ENCODE measurements at regions not wholly inside any gene's neighbourhood (a gene's known extent, or its start where the extent isn't known, plus 50 kb on each side); places are given as distances from the start of the nearest gene placed in this dataset.

GRCh38 chrX:4964112-4964511, 1250.7 kb upstream of the PRKX start:
- no peak for TF ChIP-seq POLR2AphosphoS5 (IDR thresholded peaks at IDR 0.05; ENCODE audit: low read depth, low read length)
- TF ChIP-seq FOXP2 (optimal IDR thresholded peaks at IDR 0.05; ENCODE audit: borderline replicate concordance, extremely low read depth, extremely low read length, insufficient read depth), result no peak
- TF ChIP-seq TAF1 (IDR thresholded peaks at IDR 0.05; ENCODE audit: borderline replicate concordance, insufficient read depth, low read length), result no peak
- TF ChIP-seq, protein P1, sequence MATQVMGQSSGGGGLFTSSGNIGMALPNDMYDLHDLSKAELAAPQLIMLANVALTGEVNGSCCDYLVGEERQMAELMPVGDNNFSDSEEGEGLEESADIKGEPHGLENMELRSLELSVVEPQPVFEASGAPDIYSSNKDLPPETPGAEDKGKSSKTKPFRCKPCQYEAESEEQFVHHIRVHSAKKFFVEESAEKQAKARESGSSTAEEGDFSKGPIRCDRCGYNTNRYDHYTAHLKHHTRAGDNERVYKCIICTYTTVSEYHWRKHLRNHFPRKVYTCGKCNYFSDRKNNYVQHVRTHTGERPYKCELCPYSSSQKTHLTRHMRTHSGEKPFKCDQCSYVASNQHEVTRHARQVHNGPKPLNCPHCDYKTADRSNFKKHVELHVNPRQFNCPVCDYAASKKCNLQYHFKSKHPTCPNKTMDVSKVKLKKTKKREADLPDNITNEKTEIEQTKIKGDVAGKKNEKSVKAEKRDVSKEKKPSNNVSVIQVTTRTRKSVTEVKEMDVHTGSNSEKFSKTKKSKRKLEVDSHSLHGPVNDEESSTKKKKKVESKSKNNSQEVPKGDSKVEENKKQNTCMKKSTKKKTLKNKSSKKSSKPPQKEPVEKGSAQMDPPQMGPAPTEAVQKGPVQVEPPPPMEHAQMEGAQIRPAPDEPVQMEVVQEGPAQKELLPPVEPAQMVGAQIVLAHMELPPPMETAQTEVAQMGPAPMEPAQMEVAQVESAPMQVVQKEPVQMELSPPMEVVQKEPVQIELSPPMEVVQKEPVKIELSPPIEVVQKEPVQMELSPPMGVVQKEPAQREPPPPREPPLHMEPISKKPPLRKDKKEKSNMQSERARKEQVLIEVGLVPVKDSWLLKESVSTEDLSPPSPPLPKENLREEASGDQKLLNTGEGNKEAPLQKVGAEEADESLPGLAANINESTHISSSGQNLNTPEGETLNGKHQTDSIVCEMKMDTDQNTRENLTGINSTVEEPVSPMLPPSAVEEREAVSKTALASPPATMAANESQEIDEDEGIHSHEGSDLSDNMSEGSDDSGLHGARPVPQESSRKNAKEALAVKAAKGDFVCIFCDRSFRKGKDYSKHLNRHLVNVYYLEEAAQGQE (IDR thresholded peaks at IDR 0.05; ENCODE audit: insufficient read depth in 1 of 2, low read depth in 2 of 2, low read length in 2 of 2), result no peak
- TF ChIP-seq SIN3A (IDR thresholded peaks at IDR 0.05; ENCODE audit: borderline replicate concordance, insufficient read depth, low read length), result no peak

- TF ChIP-seq, protein P1 (IDR thresholded peaks at IDR 0.05; ENCODE audit: insufficient read depth in 1 of 2, low read depth in 2 of 2, low read length in 2 of 2), result no peak
- TF ChIP-seq FOXP2 (optimal IDR thresholded peaks at IDR 0.05; ENCODE audit: borderline replicate concordance, extremely low read depth, extremely low read length, insufficient read depth) (no peak), POLR2AphosphoS5 (IDR thresholded peaks at IDR 0.05; ENCODE audit: low read depth, low read length) (no peak), TAF1 (IDR thresholded peaks at IDR 0.05; ENCODE audit: borderline replicate concordance, insufficient read depth, low read length) (no peak), SIN3A (IDR thresholded peaks at IDR 0.05; ENCODE audit: borderline replicate concordance, insufficient read depth, low read length) (no peak)
Measured at GRCh38 chrX:4963432-4963831, 1250.0 kb upstream of the PRKX start.

GRCh38 chrX:4944767-4945166, 1231.3 kb upstream of the PRKX start:
- TF ChIP-seq FOXP2 (optimal IDR thresholded peaks at IDR 0.05; ENCODE audit: borderline replicate concordance, extremely low read depth, extremely low read length, insufficient read depth) (no peak), TAF1 (IDR thresholded peaks at IDR 0.05; ENCODE audit: borderline replicate concordance, insufficient read depth, low read length) (no peak), POLR2AphosphoS5 (IDR thresholded peaks at IDR 0.05; ENCODE audit: low read depth, low read length) (no peak), SIN3A (IDR thresholded peaks at IDR 0.05; ENCODE audit: borderline replicate concordance, insufficient read depth, low read length) (no peak)
- TF ChIP-seq, protein P1 (IDR thresholded peaks at IDR 0.05; ENCODE audit: insufficient read depth in 1 of 2, low read depth in 2 of 2, low read length in 2 of 2), result no peak

DNA sequence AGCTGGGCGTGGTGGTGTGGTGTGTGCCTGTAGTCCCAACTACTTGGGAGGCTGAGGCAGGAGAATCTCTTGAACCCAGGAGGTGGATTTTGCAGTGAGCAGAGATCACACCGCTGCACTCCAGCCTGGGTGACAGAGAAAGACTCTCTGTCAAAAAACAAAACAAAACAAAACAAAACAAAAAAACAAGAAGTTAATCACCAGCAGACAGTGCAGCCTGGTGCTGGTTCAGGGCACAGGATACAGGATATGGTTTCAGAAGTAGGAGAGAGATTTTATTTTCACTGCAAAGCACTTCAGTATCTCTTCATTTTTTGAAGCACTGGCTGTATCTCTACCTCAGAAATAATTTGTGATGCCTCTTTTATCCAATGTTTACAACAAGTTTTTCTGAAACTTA, 1222.9 kb upstream of the PRKX start:
- TF ChIP-seq SIN3A (IDR thresholded peaks at IDR 0.05; ENCODE audit: borderline replicate concordance, insufficient read depth, low read length), result no peak
- TF ChIP-seq POLR2AphosphoS5 (IDR thresholded peaks at IDR 0.05; ENCODE audit: low read depth, low read length), result no peak
- TF ChIP-seq, protein P1 (IDR thresholded peaks at IDR 0.05; ENCODE audit: insufficient read depth in 1 of 2, low read depth in 2 of 2, low read length in 2 of 2), result no peak
- no peak for TF ChIP-seq FOXP2 (optimal IDR thresholded peaks at IDR 0.05; ENCODE audit: borderline replicate concordance, extremely low read depth, extremely low read length, insufficient read depth)
- no peak for TF ChIP-seq TAF1 (IDR thresholded peaks at IDR 0.05; ENCODE audit: borderline replicate concordance, insufficient read depth, low read length)

DNA sequence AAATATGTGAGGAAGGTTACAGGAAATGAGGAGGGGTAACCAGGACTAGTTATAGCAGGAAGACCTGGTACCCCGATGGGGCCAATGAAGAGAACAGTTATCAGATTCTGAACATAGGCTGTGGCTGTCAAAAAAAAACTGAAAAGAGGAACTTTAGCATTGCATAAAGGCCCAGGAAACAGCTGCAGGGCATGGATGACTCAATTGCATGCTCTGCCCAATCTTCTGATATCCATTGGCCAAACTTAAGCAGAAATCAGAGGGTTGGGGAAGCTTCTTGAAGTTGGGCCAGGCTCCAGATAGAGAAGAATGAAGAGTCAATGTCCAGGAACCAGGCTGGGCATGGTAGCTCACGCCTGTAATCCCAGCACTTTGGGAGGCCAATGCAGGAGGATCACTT, 1222.4 kb upstream of the PRKX start:
- no peak for TF ChIP-seq FOXP2 (optimal IDR thresholded peaks at IDR 0.05; ENCODE audit: borderline replicate concordance, extremely low read depth, extremely low read length, insufficient read depth)
- TF ChIP-seq, protein P1 (IDR thresholded peaks at IDR 0.05; ENCODE audit: insufficient read depth in 1 of 2, low read depth in 2 of 2, low read length in 2 of 2), result no peak
- no peak for TF ChIP-seq POLR2AphosphoS5 (IDR thresholded peaks at IDR 0.05; ENCODE audit: low read depth, low read length)
- no peak for TF ChIP-seq TAF1 (IDR thresholded peaks at IDR 0.05; ENCODE audit: borderline replicate concordance, insufficient read depth, low read length)
- TF ChIP-seq SIN3A (IDR thresholded peaks at IDR 0.05; ENCODE audit: borderline replicate concordance, insufficient read depth, low read length), result no peak

Data from PFSK-1 (cell line).